Endodermal cell (in vitro differentiated cells): ENCODE measurements at regions not wholly inside any gene's neighbourhood (a gene's known extent, or its start where the extent isn't known, plus 50 kb on each side); places are given as distances from the start of the nearest gene placed in this dataset.

Experiments used
- DNase-seq: peaks from one replicate; pipeline ENCODE4 v3.0.0-alpha.2; 2017
- H3K27ac ChIP-seq: 2 replicates; pipeline ENCODE4 v1.5.1; 2013; ENCODE audit warnings: mild to moderate bottlenecking, low read depth, low read length, moderate library complexity
- H3K27me3 ChIP-seq: 2 replicates; pipeline ENCODE4 v1.6.1; 2013; ENCODE audit warnings: mild to moderate bottlenecking, low read length, moderate library complexity; ENCODE audit not compliant: insufficient read depth, control insufficient read depth, poor library complexity, severe bottlenecking
- H3K36me3 ChIP-seq: 2 replicates; pipeline ENCODE4 v1.7.0; 2013; ENCODE audit warnings: mild to moderate bottlenecking, low read length, moderate library complexity; ENCODE audit not compliant: control insufficient read depth, insufficient read depth
- H3K4me1 ChIP-seq: one replicate; pipeline ENCODE4 v1.7.0; 2013; ENCODE audit warnings: low read length; ENCODE audit not compliant: control insufficient read depth, insufficient read depth
- H3K4me3 ChIP-seq: 2 replicates; pipeline ENCODE4 v1.5.1; 2013; ENCODE audit warnings: mild to moderate bottlenecking, low read length, moderate library complexity
- H3K9ac ChIP-seq: 2 replicates; pipeline ENCODE4 v1.6.1; 2013; ENCODE audit warnings: mild to moderate bottlenecking, low read length, moderate library complexity; ENCODE audit not compliant: poor library complexity, severe bottlenecking; ENCODE audit errors: extremely low read depth
- H3K9me3 ChIP-seq: 2 replicates; pipeline ENCODE4 v1.6.1; 2013; ENCODE audit warnings: mild to moderate bottlenecking, low read length, moderate library complexity; ENCODE audit not compliant: control insufficient read depth
- H3K27ac Mint-ChIP-seq: 2 replicates; pipeline ENCODE4 v1.8.0; 2020; ENCODE audit warnings: mixed read lengths
- H3K27me3 Mint-ChIP-seq: 2 replicates; pipeline ENCODE4 v1.8.0; 2021; ENCODE audit warnings: mild to moderate bottlenecking, mixed read lengths; ENCODE audit not compliant: insufficient read depth
- H3K36me3 Mint-ChIP-seq: 2 replicates; pipeline ENCODE4 v1.8.0; 2020; ENCODE audit warnings: low read depth, mixed read lengths
- H3K4me1 Mint-ChIP-seq: 2 replicates; pipeline ENCODE4 v1.8.0; 2020; ENCODE audit warnings: mixed read lengths
- H3K4me3 Mint-ChIP-seq: 2 replicates; pipeline ENCODE4 v1.8.0; 2020; ENCODE audit warnings: mild to moderate bottlenecking, moderate library complexity, mixed read lengths
- H3K9me3 Mint-ChIP-seq: 2 replicates; pipeline ENCODE4 v1.8.0; 2020; ENCODE audit warnings: mild to moderate bottlenecking, mixed read lengths
- WGBS, 2 experiments: methylation state at CpG; one replicate each; pipeline versions ENCODE4 v1.1.5 to v1.1.7; 2013; ENCODE audit warnings: missing lambda C conversion rate in 2 of 2, mixed read lengths in 1 of 2; ENCODE audit not compliant: insufficient coverage in 1 of 2, insufficient read length in 1 of 2; 5-methylcytosine and 5-hydroxymethylcytosine counted together
- TF ChIP-seq, protein P1 (sequence below): fragments of 200-600 bp; sonication (generic); conservative IDR thresholded peaks from 2 replicates; pipeline ENCODE4 v1.5.0; 2021; ENCODE audit warnings: antibody characterized with exemption, mild to moderate bottlenecking

DNA sequence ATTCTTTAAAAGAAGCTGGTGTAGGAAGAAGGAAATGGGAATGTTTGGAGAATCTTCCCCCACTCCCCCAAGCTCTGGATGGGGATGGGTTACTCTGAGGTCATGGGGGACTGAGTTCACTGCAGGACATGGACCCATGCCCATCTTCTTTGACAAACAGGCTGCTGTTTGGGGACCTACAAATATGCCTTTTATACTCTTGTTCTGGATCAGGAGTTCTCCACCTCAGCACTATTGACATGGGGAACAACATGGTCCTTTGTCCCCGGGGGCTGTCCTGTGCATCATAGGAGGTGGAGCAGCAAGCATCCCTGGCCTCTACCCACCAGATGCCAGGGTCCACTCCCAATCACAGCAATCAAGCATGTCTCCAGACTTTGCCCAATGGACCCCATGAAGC, 365.8 kb upstream of the C1orf174 start:
- WGBS, 2 experiments, result 89 to 100% methylated on average over 1 of the region's 1 CpG
- peaks cover 44% of the 10 kb centered on the region for H3K9me3 ChIP-seq
- Mint-ChIP-seq H3K27me3 (peaks cover 6% of the 10 kb centered on the region), H3K4me3 (no peak overlapping the region), H3K36me3 (no peaks in the 10 kb centered on the region), H3K4me1 (peaks cover 6% of the 10 kb centered on the region), H3K27ac (no peak overlapping the region), H3K9me3 (peaks cover 31% of the 10 kb centered on the region)
- H3K4me3 ChIP-seq, result peak overlapping the region; percentile 47
- H3K27ac ChIP-seq, result no peak overlapping the region
- TF ChIP-seq, protein P1, sequence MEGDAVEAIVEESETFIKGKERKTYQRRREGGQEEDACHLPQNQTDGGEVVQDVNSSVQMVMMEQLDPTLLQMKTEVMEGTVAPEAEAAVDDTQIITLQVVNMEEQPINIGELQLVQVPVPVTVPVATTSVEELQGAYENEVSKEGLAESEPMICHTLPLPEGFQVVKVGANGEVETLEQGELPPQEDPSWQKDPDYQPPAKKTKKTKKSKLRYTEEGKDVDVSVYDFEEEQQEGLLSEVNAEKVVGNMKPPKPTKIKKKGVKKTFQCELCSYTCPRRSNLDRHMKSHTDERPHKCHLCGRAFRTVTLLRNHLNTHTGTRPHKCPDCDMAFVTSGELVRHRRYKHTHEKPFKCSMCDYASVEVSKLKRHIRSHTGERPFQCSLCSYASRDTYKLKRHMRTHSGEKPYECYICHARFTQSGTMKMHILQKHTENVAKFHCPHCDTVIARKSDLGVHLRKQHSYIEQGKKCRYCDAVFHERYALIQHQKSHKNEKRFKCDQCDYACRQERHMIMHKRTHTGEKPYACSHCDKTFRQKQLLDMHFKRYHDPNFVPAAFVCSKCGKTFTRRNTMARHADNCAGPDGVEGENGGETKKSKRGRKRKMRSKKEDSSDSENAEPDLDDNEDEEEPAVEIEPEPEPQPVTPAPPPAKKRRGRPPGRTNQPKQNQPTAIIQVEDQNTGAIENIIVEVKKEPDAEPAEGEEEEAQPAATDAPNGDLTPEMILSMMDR, result no peak
- DNase-seq, result no peak
- H3K36me3 ChIP-seq, result no peaks in the 10 kb centered on the region
- no peak overlapping the region for H3K9ac ChIP-seq
- no peaks in the 10 kb centered on the region for H3K27me3 ChIP-seq
- H3K4me1 ChIP-seq, result no peaks in the 10 kb centered on the region

DNA sequence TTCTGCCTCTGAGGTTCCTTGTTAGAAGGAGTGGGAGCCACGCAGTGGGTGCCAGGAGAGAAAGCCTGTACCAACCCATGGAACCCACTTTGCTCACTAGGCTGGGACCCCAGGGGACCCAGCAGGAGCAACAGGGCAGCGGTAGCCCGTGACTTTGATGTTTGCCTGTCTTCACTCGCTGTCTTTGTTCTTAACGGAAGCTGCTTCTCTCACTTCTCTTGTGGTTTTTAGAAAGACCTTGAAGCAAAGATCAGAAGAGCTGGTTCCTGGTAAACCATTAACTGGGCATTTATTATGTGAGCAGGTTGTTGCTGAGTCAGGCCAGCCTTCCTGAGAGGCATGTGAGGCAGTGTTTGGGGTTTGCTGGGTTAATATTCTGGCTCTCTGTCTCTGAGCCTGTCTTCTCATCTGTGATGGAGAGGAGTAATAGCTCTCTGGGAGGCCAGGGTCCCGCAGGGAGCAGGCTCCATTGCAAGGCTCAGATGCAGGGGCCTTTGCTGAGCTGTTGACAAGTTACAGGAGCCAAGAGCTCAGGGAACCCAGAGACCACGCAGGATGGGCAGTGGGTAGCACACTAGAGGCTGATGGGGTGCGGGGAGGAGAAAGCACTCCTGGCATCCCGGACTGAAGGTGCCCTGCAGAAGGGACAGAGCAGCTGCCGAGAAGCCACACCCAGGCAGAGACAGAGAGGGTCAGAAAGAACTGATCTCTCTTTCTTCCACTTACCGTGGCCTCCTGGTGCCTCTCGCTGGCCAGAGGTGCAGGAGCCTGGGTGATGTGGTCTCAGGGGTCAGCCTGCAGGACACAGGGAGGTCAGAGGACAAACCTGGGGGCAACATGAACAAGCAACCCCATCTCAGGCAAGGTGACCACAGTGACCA, 367.5 kb upstream of the C1orf174 start:
- H3K27me3 Mint-ChIP-seq, result peaks cover 6% of the 10 kb centered on the region
- H3K4me1 Mint-ChIP-seq, result peaks cover 8% of the 10 kb centered on the region
- Histone ChIP-seq H3K9ac (no peak overlapping the region), H3K27ac (no peak overlapping the region), H3K36me3 (no peaks in the 10 kb centered on the region), H3K27me3 (no peaks in the 10 kb centered on the region), H3K4me3 (no peak overlapping the region), H3K4me1 (no peaks in the 10 kb centered on the region), H3K9me3 (peaks cover 26% of the 10 kb centered on the region)
- peaks cover 13% of the 10 kb centered on the region for H3K9me3 Mint-ChIP-seq
- TF ChIP-seq, protein P1, result no peak
- H3K36me3 Mint-ChIP-seq, result no peaks in the 10 kb centered on the region
- WGBS, 2 experiments, result 73 to 76% methylated on average over 9 to 12 of the region's 12 CpGs
- DNase-seq, result no peak
- H3K4me3 Mint-ChIP-seq, result no peak overlapping the region
- H3K27ac Mint-ChIP-seq, result peak overlapping the region; percentile 55

DNA sequence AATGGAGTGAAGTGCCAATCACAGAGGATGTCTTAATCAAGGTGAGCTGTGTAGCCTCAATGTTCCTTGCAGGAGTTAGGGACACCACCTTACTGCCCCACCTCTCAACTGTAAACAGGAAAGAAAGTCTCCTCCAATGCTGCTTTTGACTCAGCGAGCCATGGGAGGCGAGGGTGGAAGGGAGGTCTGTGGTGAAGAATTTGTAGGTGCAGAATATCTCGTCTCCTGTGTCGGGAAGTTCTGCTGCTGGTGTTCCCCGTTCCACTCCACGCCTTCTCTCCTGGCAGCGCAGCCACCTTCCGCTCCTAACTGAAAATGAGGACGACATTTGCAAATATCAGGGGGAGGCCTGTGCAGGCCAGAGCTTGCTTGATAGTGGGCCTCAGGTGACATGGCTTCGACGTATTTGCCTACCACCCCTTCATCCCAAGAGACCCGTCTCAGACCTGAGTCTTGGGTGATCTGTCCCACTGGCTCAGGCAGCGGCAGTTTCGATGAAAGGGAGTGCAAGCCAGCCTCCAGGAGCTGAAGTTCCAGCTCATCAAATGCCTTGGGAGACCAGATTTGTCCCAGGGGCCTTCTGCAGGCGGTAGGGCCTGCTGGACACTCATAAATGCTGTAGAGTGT, 368.3 kb upstream of the C1orf174 start:
- Mint-ChIP-seq H3K4me1 (peaks cover 8% of the 10 kb centered on the region), H3K4me3 (no peak overlapping the region), H3K36me3 (no peaks in the 10 kb centered on the region), H3K27me3 (peaks cover 6% of the 10 kb centered on the region), H3K27ac (no peak overlapping the region), H3K9me3 (peaks cover 9% of the 10 kb centered on the region)
- H3K9ac ChIP-seq, result no peak overlapping the region
- H3K4me1 ChIP-seq, result no peaks in the 10 kb centered on the region
- TF ChIP-seq, protein P1, result no peak
- peaks cover 19% of the 10 kb centered on the region for H3K9me3 ChIP-seq
- no peak overlapping the region for H3K27ac ChIP-seq
- H3K4me3 ChIP-seq, result no peak overlapping the region
- no peaks in the 10 kb centered on the region for H3K36me3 ChIP-seq
- WGBS, 2 experiments, result 86 to 88% methylated on average over 13 to 15 of the region's 15 CpGs
- no peak for DNase-seq
- no peaks in the 10 kb centered on the region for H3K27me3 ChIP-seq
